NT2/D1 (cell line): ENCODE measurements at regions not wholly inside any gene's neighbourhood (a gene's known extent, or its start where the extent isn't known, plus 50 kb on each side); places are given as distances from the start of the nearest gene placed in this dataset.

Experiments
- SUZ12 ChIP-seq: IDR thresholded peaks from 2 replicates; pipeline ENCODE4 v1.6.1; 2011; ENCODE audit not compliant: insufficient read length, insufficient read depth; ENCODE audit errors: extremely low read depth
- YY1 ChIP-seq: IDR thresholded peaks from 2 replicates; pipeline ENCODE4 v1.6.1; 2011; ENCODE audit not compliant: insufficient read length, insufficient read depth

DNA sequence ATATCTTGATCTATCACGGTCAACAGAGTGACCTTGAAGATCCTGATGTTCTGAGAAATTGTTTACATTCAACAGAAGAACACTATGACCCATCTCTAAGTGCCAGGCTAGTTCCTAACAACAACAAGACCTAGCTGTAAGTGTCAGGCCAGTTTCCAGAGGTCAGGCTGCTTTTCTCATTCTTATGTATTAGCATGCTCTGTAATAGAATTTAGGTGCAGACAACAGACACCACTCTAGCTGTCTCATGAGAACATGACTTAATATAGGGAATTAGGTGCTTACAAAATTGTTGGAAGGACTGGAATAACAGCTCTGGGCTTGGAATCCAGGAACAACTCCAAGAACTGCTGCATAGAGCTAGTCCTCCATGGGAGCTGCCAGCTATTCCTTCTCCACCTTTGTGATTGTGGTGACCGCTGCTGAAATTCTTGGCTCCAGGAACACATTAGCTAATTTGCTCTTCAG is 138.7 kb downstream of the SNX18 start:
- TF ChIP-seq SUZ12: no peak
- no peak for TF ChIP-seq YY1
